ENCODE measurements at regions not wholly inside any gene's neighbourhood (a gene's known extent, or its start where the extent isn't known, plus 50 kb on each side); places are given as distances from the start of the nearest gene placed in this dataset.

- no peak for TF ChIP-seq CTCF (IDR thresholded peaks at IDR 0.05)
- no peak for TF ChIP-seq POLR2A (IDR thresholded peaks at IDR 0.05)
Measured at GRCh38 chr7:81637534-81637933, 132.3 kb downstream of the HGF start.
